GM19025 (cell line): ENCODE measurements at regions not wholly inside any gene's neighbourhood (a gene's known extent, or its start where the extent isn't known, plus 50 kb on each side); places are given as distances from the start of the nearest gene placed in this dataset.
A peak's percentile ranks its signal among the peaks of the same experiment; 100 is the strongest.
"Not testable (repeated sequence)": the region's sequence is repeated elsewhere in the genome, so short reads cannot be mapped to it uniquely, and the experiment has no call there.

Experiments used
- ATAC-seq: cut with Tn5 transposase; IDR thresholded peaks from one replicate; pipeline ENCODE4 v1.9.1; 2021; ENCODE audit warnings: mild to moderate bottlenecking, low read depth, moderate library complexity; ENCODE audit not compliant: unreplicated experiment

GRCh38 chr13:57899096-57899495 is 267.6 kb downstream of the PCDH17 start:
- no peak for ATAC-seq

GRCh38 chr13:57909833-57910232 is 278.3 kb downstream of the PCDH17 start:
- not testable (repeated sequence) for ATAC-seq

DNA sequence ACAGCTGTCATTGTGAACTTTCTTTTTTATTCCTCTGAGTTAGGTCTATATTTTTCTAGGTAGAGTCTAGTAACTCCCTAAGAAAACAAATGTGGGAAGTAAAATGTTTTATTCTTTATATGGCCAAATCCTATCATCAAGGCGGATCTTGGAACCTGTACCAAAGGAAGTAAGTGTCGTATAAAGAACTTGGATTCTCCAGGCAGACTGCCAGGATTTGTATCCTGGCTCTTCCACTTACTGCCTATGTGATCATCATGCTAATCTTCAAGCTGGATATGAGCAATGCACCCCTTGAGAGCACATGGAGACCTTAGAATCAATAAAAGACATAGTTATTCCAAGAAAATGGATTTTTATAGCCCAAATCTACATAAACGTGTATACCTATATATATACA is 286.5 kb downstream of the PCDH17 start:
- ATAC-seq: no peak

DNA sequence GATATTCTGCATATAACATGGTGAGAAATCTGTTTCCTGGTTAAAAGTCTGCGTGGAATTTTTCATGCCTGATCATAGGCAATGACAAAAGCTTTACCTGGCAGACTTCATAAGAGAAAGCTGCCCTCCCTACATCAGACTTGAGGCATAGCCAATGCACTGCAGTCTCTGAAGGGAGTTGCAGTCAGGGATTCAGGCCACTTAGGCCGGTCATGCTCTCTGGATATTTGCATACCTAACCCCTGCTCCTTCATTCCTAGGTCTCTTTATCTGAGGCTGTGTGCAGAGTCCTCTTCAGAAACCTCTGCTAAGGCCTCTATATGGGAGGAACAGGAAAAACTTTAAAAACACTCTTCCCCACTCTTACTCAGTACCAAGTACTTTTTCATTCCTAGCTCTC is 287.4 kb downstream of the PCDH17 start:
- ATAC-seq: no peak

GRCh38 chr13:57925250-57925649 is 293.7 kb downstream of the PCDH17 start:
- no peak for ATAC-seq

DNA sequence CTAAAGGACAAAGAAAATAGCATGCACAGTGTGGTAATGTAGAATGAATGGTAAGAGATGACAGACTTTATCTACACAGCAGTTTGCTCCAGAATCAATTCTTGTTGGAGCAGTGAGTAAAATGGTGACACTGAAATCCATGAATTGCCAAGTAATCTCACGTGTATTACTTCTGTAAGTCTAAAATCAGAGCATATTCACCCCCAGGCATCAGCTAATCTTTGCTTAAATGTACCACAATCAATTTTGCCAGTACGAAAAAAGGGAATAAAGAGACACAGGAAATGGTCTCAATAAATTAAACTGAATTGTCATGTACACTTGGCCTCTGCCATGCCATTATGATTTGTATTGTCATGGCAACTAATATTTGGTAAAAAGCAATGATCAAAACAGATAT is 294.2 kb downstream of the PCDH17 start:
- ATAC-seq: no peak

GRCh38 chr13:57932061-57932460 is 300.5 kb downstream of the PCDH17 start:
- no peak for ATAC-seq

DNA sequence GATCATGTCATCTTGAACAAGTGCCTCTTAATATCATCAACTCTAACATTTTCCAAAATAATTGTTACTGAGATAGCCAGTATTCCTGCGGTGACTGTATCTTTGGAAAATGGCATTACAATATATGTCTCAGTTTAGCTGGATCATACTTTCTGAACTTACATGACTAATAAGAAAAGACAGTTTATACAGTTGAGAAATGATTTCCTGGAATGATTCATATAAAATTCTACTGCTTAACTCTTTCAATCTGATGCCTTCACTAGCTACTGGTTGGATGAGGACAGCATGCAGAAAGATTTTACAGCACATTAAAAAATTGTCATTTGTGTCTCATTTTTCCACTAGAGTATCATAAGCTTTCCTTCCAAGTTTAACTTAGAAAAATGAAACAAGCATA is 302.1 kb downstream of the PCDH17 start:
- ATAC-seq: no peak

GRCh38 chr13:57935965-57936364 is 304.4 kb downstream of the PCDH17 start:
- ATAC-seq: no peak

DNA sequence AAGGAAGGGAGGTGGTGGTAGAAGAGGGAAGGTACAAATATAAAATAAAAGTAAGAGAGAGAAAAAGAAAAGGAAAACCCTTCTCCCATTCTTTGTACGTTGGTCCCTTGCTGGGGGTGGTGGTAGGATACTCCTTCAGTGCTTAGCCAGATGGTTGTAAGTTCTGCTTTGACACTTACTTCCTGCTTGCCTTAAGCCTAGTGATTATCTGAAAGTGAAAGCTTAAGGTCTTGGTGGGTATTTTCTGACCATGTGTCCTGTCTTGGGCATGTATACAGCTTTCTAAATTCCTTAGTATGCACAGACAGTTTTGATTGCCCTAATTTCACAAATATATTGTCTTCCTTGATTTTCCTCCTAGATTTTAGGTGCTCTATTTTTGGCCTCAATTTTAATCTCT is 314.8 kb downstream of the PCDH17 start:
- peak; percentile 89 for ATAC-seq

DNA sequence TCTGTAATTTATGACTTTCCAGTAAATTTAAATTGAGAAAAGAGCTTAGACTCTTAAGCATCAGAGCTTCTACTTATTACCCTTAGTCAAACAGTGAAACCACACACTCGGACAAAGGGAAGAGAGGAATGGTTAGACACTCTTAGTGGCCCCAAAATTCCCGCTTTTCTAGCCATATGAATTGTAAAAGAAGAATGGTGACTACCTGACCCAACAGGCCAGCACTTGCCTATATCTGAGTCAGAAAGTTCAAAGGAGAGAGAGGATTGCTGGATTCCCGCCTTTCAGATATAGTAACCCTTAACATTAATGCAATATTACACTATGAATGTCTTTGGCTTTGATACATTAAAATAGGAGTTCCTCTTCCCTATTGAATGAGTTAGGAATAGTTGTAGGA is 317.3 kb downstream of the PCDH17 start:
- no peak for ATAC-seq

DNA sequence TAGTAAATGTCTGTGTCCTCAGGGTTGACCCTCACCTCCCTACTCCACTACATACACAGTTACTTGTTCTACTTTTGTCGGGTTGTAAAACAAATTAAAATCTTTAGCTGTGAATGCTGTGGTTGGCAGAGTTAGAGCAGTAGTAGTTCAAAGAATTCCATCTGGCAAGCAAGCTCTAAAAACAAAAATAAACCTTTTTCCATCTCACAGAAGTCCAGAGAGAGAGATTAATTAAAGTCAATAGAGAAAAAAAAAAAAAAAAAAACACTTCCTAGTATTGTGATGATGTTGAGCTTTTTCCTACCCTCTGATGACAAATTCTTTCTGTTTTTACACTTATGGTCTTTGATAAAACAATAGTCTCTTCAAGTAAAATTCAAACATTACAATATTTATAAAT is 338.4 kb downstream of the PCDH17 start:
- ATAC-seq: no peak

DNA sequence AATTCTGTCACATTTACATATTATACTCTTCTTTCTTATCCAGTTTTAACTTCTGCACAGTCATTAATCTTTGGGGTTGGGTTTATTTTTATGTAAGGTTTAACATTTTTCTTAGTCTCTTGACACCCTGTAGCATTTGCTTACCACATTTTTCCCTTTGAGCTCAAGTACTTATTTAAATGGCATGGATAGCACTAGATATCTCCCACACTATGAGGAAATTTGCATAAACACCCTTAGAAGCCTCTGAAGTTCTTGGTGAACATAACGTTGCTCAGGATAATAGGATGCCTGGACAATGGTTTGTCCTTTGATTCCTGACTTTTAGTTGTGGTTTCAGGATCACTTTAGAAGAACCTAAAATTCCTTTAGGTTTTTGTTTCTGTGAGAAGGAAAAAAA is 338.9 kb downstream of the PCDH17 start:
- no peak for ATAC-seq

- ATAC-seq: no peak
Measured at GRCh38 chr13:57982782-57983181, 351.2 kb downstream of the PCDH17 start.

DNA sequence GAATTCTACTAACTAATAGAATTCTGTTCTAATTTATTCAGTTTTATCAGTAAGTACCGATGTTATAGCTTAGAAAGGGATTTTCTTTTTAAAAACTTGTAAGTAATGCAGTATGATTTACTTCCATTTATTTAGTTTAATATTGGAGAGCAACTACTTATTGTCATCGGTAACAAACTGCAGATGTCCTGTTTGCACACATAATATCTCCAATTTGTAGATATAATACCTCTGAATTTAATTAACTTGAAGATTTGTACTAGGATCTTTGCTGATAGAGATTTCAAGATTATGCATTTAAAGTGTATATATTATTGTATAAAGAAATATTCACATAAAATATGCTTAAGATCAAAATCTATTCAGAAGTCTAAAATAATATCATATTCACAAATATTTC is 356.7 kb downstream of the PCDH17 start:
- ATAC-seq: no peak

GRCh38 chr13:57991041-57991440 is 359.5 kb downstream of the PCDH17 start:
- no peak for ATAC-seq

GRCh38 chr13:57992416-57992815 is 360.9 kb downstream of the PCDH17 start:
- no peak for ATAC-seq

GRCh38 chr13:57996717-57997116 is 365.2 kb downstream of the PCDH17 start:
- ATAC-seq: no peak

DNA sequence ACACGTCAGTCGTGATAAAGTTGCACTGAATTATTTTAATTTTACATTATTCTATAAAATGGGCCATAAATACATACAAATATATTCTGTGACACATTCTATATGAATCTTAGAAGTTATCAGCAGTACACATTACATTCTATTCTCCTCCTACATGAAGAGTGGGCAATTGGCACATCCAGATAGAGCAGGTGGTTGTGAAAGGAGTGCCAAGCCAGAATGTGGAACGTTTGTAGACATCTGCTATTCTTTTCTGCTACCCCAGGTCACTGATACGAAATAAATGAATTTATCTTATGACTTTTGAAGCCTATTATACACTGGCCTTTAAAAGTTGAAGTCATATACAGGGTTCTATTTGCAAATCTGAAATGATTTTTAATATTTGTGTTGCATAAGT is 373.2 kb downstream of the PCDH17 start:
- no peak for ATAC-seq

- ATAC-seq: no peak
Measured at GRCh38 chr13:58018020-58018419, 386.5 kb downstream of the PCDH17 start.

DNA sequence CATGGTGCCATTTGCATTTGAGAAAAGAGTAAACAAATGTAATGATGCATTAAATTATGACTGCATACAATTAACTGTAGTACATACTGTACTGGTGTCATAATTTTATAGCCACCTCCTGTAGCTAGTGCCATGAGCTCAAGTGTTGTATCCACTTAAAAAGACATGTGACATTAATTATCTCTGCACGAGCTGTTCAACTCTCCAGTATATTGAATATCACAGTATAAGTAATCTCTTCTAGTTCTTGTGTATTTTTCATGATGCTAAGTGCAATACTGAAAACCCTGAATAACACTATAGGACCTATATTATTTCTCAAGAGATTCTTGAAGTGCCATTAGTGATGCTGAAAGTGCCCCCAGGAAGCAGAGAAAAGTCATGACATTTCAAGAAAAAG is 387.3 kb downstream of the PCDH17 start:
- no peak for ATAC-seq

GRCh38 chr13:58024103-58024502 is 392.6 kb downstream of the PCDH17 start:
- ATAC-seq: no peak

DNA sequence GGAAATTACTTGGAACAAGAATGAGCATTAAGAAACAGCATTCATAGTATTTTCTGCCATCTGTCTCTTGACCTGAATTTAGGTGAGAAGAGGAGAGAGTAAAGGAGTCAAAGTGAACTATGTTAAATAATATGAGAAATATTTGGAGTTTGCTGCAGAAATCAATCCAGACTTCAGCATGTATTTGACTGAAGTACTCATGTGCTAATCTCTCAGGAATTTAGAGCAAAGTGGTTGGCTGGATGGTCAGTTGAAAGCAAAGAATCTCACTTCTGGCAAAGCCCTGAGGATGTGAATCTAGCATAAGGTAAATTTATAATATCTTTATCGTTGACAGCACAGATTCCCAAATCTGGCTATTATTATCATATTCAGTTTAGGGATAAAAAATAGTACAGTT is 394.3 kb downstream of the PCDH17 start:
- no peak for ATAC-seq
